GM04503 (cell line): ENCODE measurements at regions not wholly inside any gene's neighbourhood (a gene's known extent, or its start where the extent isn't known, plus 50 kb on each side); places are given as distances from the start of the nearest gene placed in this dataset.
"Not testable (repeated sequence)": the region's sequence is repeated elsewhere in the genome, so short reads cannot be mapped to it uniquely, and the experiment has no call there.

Source experiments
- DNase-seq: peaks from one replicate; pipeline ENCODE4 v3.0.0-alpha.2; 2012; ENCODE audit warnings: low read depth

- not testable (repeated sequence) for DNase-seq
Measured at GRCh38 chr7:113593455-113593854, 325.4 kb downstream of the PPP1R3A start.

GRCh38 chr7:113592924-113593323 is 325.9 kb downstream of the PPP1R3A start:
- not testable (repeated sequence) for DNase-seq

GRCh38 chr7:113582471-113582870 is 336.3 kb downstream of the PPP1R3A start:
- DNase-seq, result no peak

GRCh38 chr7:113563257-113563656 is 355.6 kb downstream of the PPP1R3A start:
- DNase-seq, result not testable (repeated sequence)

- DNase-seq, result no peak
Measured at GRCh38 chr7:113562801-113563200, 356.0 kb downstream of the PPP1R3A start.

GRCh38 chr7:113562242-113562641 is 356.6 kb downstream of the PPP1R3A start:
- DNase-seq, result no peak

- DNase-seq, result peak; percentile 13
Measured at GRCh38 chr7:113561446-113561845, 357.4 kb downstream of the PPP1R3A start.

GRCh38 chr7:113550966-113551365 is 367.8 kb downstream of the PPP1R3A start:
- DNase-seq, result no peak

- DNase-seq, result no peak
Measured at GRCh38 chr7:113548561-113548960, 370.2 kb downstream of the PPP1R3A start.

GRCh38 chr7:113548137-113548536 is 370.7 kb downstream of the PPP1R3A start:
- no peak for DNase-seq

- DNase-seq, result no peak
Measured at GRCh38 chr7:113521468-113521867, 397.3 kb downstream of the PPP1R3A start.

GRCh38 chr7:113519472-113519871 is 399.3 kb downstream of the PPP1R3A start:
- no peak for DNase-seq

- DNase-seq, result no peak
Measured at GRCh38 chr7:113504691-113505090, 386.3 kb upstream of the SMIM30 start.

GRCh38 chr7:113504142-113504541 is 385.8 kb upstream of the SMIM30 start:
- no peak for DNase-seq

- DNase-seq, result not testable (repeated sequence)
Measured at GRCh38 chr7:113496586-113496985, 378.2 kb upstream of the SMIM30 start.

GRCh38 chr7:113494797-113495566 is 376.6 kb upstream of the SMIM30 start:
- DNase-seq, result not testable (repeated sequence)

GRCh38 chr7:113491305-113491704 is 373.0 kb upstream of the SMIM30 start:
- no peak for DNase-seq

GRCh38 chr7:113487925-113488731 is 369.8 kb upstream of the SMIM30 start:
- no peak for DNase-seq

- DNase-seq, result no peak
Measured at GRCh38 chr7:113486548-113486947, 368.2 kb upstream of the SMIM30 start.

- DNase-seq, result no peak
Measured at GRCh38 chr7:113483657-113484056, 365.3 kb upstream of the SMIM30 start.

GRCh38 chr7:113480537-113480936 is 362.2 kb upstream of the SMIM30 start:
- DNase-seq, result no peak

GRCh38 chr7:113464096-113464855 is 345.9 kb upstream of the SMIM30 start:
- DNase-seq, result no peak
